MM.1S (cell line): ENCODE measurements at regions not wholly inside any gene's neighbourhood (a gene's known extent, or its start where the extent isn't known, plus 50 kb on each side); places are given as distances from the start of the nearest gene placed in this dataset.

ENCODE experiments used
- CTCF ChIP-seq: fragments of 300-600 bp; sonication (generic); IDR thresholded peaks from 2 replicates; pipeline ENCODE4 v1.5.1; 2016; ENCODE audit warnings: antibody characterized with exemption, low read length, mixed read lengths
- EZH2 ChIP-seq: fragments of 300-600 bp; sonication (generic); optimal IDR thresholded peaks from 2 replicates; pipeline ENCODE3; 2017; ENCODE audit warnings: low read depth, mild to moderate bottlenecking, antibody characterized with exemption, low read length, mixed read lengths
- EZH2phosphoT487 ChIP-seq: fragments of 300-600 bp; sonication (generic); IDR thresholded peaks from 2 replicates; pipeline ENCODE4 v1.6.1; 2018; ENCODE audit warnings: antibody characterized with exemption, low read length

GRCh38 chr20:22369100-22369499 lies 215.3 kb downstream of the FOXA2 start:
- TF ChIP-seq CTCF = no peak
- TF ChIP-seq EZH2 = no peak
- TF ChIP-seq EZH2phosphoT487 = no peak
